GM19397 (cell line): ENCODE measurements at regions not wholly inside any gene's neighbourhood (a gene's known extent, or its start where the extent isn't known, plus 50 kb on each side); places are given as distances from the start of the nearest gene placed in this dataset.

Experiments
- ATAC-seq: cut with Tn5 transposase; IDR thresholded peaks from one replicate; pipeline ENCODE4 v1.9.1; 2021; ENCODE audit warnings: mild to moderate bottlenecking, moderate library complexity; ENCODE audit not compliant: unreplicated experiment

- no peak for ATAC-seq
Measured at GRCh38 chr10:10618139-10618538, 399.5 kb upstream of the CELF2 start.

GRCh38 chr10:10623958-10624566 is 393.6 kb upstream of the CELF2 start:
- ATAC-seq: no peak

GRCh38 chr10:10624567-10624962 is 393.1 kb upstream of the CELF2 start:
- ATAC-seq: no peak

- no peak for ATAC-seq
Measured at GRCh38 chr10:10625491-10625890, 392.2 kb upstream of the CELF2 start.

- ATAC-seq: no peak
Measured at GRCh38 chr10:10626734-10627133, 390.9 kb upstream of the CELF2 start.

GRCh38 chr10:10627414-10627813 is 390.3 kb upstream of the CELF2 start:
- no peak for ATAC-seq

- ATAC-seq: no peak
Measured at GRCh38 chr10:10629512-10629911, 388.2 kb upstream of the CELF2 start.

- ATAC-seq: no peak
Measured at GRCh38 chr10:10630281-10630680, 387.4 kb upstream of the CELF2 start.

- no peak for ATAC-seq
Measured at GRCh38 chr10:10630782-10631181, 386.9 kb upstream of the CELF2 start.

- ATAC-seq: no peak
Measured at GRCh38 chr10:10642189-10642588, 375.5 kb upstream of the CELF2 start.

GRCh38 chr10:10642751-10643150 is 374.9 kb upstream of the CELF2 start:
- ATAC-seq: no peak

GRCh38 chr10:10644008-10644646 is 373.5 kb upstream of the CELF2 start:
- no peak for ATAC-seq

GRCh38 chr10:10644676-10645385 is 372.8 kb upstream of the CELF2 start:
- no peak for ATAC-seq

- no peak for ATAC-seq
Measured at GRCh38 chr10:10647331-10647730, 370.3 kb upstream of the CELF2 start.

- no peak for ATAC-seq
Measured at GRCh38 chr10:10657139-10657760, 360.4 kb upstream of the CELF2 start.

- ATAC-seq: no peak
Measured at GRCh38 chr10:10658172-10658785, 359.4 kb upstream of the CELF2 start.

- ATAC-seq: no peak
Measured at GRCh38 chr10:10660054-10660453, 357.6 kb upstream of the CELF2 start.

- ATAC-seq: no peak
Measured at GRCh38 chr10:10661176-10661575, 356.5 kb upstream of the CELF2 start.

- no peak for ATAC-seq
Measured at GRCh38 chr10:10662716-10663408, 354.8 kb upstream of the CELF2 start.

- no peak for ATAC-seq
Measured at GRCh38 chr10:10663622-10664021, 354.1 kb upstream of the CELF2 start.

GRCh38 chr10:10665750-10666149 is 351.9 kb upstream of the CELF2 start:
- ATAC-seq: no peak
